Activated T-cell treated with anti-CD3 and anti-CD28 coated beads, Interleukin-2, amount 50 U/mL, for 72 hours (primary cell): ENCODE measurements at regions not wholly inside any gene's neighbourhood (a gene's known extent, or its start where the extent isn't known, plus 50 kb on each side); places are given as distances from the start of the nearest gene placed in this dataset.

Experiments
- ATAC-seq, 2 donors: fragments of 150-1000 bp; cut with Tn5 transposase; replicated peaks in 1 of 2; 2 replicates each; pipeline ENCODE4 v1.10.0; 2021; ENCODE audit warnings: moderate library complexity in 2 of 2, mild to moderate bottlenecking in 1 of 2
- DNase-seq, 2 donors: peaks; one replicate each; pipeline ENCODE4 v3.0.0; 2021 to 2022; ENCODE audit warnings: mixed read lengths in 1 of 2
- H3K27ac Mint-ChIP-seq: one replicate; pipeline ENCODE4 v1.8.0; 2022; ENCODE audit warnings: mild to moderate bottlenecking, moderate library complexity, mixed read lengths
- H3K27me3 Mint-ChIP-seq: one replicate; pipeline ENCODE4 v1.8.0; 2022; ENCODE audit warnings: low read depth, mixed read lengths
- H3K36me3 Mint-ChIP-seq, 2 donors: one replicate each; pipeline ENCODE4 v1.8.0; 2022; ENCODE audit warnings: mixed read lengths in 2 of 2, mild to moderate bottlenecking in 1 of 2; ENCODE audit not compliant: insufficient read depth in 2 of 2
- H3K4me1 Mint-ChIP-seq: one replicate; pipeline ENCODE4 v1.8.0; 2022; ENCODE audit warnings: low read depth, mixed read lengths
- H3K4me3 Mint-ChIP-seq, 2 donors: one replicate each; pipeline ENCODE4 v1.8.0; 2022; ENCODE audit warnings: mild to moderate bottlenecking in 2 of 2, mixed read lengths in 2 of 2, moderate library complexity in 2 of 2
- H3K9me3 Mint-ChIP-seq, 2 donors: one replicate each; pipeline ENCODE4 v1.8.0; 2022; ENCODE audit warnings: mixed read lengths in 2 of 2

GRCh38 chr11:86162239-86162638 is 82.3 kb upstream of the EED start:
- Mint-ChIP-seq H3K27ac (no peak overlapping the region), H3K36me3 (no peaks in the 10 kb centered on the region), H3K27me3 (peaks cover 7% of the 10 kb centered on the region), H3K4me3 (no peak overlapping the region), H3K9me3 (peaks cover 0 to 3% of the 10 kb centered on the region in 2 donors), H3K4me1 (peaks cover 21% of the 10 kb centered on the region)
- DNase-seq (no peak), ATAC-seq (peak; percentile 44 to 71)

DNA sequence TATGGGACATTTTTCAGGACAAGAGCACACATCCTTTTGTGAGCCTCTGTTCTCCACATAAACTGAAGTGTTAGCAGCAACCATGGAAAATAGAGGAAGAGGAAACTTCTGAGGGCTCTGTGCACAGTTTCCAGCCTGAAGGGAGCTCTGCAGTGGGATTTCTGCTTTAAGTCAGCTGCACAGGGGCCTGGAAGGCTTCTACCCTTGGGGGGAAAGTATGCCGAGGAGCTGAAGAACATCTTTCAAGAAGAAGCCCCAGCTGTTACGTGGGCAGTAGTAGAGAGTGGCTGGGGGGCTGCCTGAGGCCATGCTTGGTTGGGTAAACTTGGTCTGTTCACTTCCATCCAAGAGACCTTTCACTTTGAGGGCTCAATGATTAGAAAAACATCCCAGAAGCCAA is 82.7 kb upstream of the EED start:
- Mint-ChIP-seq H3K27me3 (peaks cover 7% of the 10 kb centered on the region), H3K4me3 (no peak overlapping the region), H3K27ac (no peak overlapping the region), H3K4me1 (peaks cover 21% of the 10 kb centered on the region), H3K36me3 (no peaks in the 10 kb centered on the region), H3K9me3 (peaks cover 0 to 3% of the 10 kb centered on the region in 2 donors)
- ATAC-seq (no peak), DNase-seq (no peak)

DNA sequence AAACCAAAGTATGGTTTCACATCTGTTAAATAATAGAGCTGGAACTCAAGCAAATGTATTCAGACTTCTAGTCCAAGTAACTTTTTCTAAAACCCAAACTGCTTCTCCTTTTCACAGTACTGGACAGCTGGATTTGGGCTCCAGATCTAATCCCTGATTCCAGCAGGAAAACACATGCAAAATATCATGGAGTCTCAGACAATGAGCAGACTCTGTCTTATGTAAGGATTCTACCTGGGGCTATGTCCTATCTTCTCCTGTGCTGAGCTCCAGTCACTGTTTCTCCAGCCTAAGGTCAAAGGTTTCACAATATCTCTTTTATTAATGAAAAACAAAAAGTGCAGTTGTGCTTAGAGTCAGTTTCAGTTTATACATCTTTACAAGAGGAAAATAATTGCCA is 83.2 kb upstream of the EED start:
- H3K4me1 Mint-ChIP-seq = peaks cover 21% of the 10 kb centered on the region

DNA sequence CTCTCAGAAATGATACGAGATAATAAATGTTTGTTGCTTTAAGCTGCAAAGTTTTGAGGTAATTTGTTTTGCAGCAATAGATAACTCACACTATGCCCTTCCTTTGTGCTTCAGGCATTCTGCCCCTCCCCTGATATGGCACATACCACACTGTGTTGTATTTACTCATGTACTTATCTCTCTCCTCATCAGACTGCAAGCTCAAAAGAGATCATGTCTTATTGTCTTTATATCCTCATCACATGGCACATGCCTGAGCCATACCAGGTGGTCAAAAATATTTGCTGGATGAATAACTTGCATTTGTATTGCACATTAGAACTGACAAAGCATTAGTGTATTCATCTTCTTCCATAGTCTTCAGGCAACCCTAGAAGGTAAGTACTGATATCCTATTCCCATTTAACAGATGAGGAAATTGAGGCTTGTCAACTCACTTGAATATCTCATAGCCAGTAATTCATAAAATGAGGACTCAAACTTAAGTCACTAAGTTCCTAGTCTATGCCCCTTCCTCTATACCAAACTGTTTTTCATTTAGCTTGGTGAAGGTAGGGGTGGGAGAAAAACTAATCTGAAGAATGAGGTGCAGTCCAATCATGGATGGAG is 83.9 kb upstream of the EED start:
- DNase-seq (no peak), ATAC-seq (no peak)
- Mint-ChIP-seq H3K27ac (no peak overlapping the region), H3K9me3 (no peaks in the 10 kb centered on the region), H3K27me3 (peaks cover 6% of the 10 kb centered on the region), H3K4me3 (no peak overlapping the region), H3K36me3 (no peaks in the 10 kb centered on the region), H3K4me1 (peaks cover 21% of the 10 kb centered on the region)

More for the DNA sequence above, 83.2 kb upstream of the EED start:
- peaks cover 0 to 2% of the 10 kb centered on the region in 2 donors for H3K9me3 Mint-ChIP-seq
- no peak overlapping the region for H3K27ac Mint-ChIP-seq
- no peak overlapping the region for H3K4me3 Mint-ChIP-seq
- no peaks in the 10 kb centered on the region for H3K36me3 Mint-ChIP-seq
- DNase-seq (no peak), ATAC-seq (no peak)
- peaks cover 7% of the 10 kb centered on the region for H3K27me3 Mint-ChIP-seq

GRCh38 chr11:86159581-86159891 is 85.0 kb upstream of the EED start:
- Mint-ChIP-seq H3K27ac (no peak overlapping the region), H3K9me3 (no peaks in the 10 kb centered on the region), H3K4me1 (peaks cover 21% of the 10 kb centered on the region), H3K4me3 (no peak overlapping the region), H3K36me3 (no peaks in the 10 kb centered on the region), H3K27me3 (no peaks in the 10 kb centered on the region)
- DNase-seq (no peak), ATAC-seq (no peak)

DNA sequence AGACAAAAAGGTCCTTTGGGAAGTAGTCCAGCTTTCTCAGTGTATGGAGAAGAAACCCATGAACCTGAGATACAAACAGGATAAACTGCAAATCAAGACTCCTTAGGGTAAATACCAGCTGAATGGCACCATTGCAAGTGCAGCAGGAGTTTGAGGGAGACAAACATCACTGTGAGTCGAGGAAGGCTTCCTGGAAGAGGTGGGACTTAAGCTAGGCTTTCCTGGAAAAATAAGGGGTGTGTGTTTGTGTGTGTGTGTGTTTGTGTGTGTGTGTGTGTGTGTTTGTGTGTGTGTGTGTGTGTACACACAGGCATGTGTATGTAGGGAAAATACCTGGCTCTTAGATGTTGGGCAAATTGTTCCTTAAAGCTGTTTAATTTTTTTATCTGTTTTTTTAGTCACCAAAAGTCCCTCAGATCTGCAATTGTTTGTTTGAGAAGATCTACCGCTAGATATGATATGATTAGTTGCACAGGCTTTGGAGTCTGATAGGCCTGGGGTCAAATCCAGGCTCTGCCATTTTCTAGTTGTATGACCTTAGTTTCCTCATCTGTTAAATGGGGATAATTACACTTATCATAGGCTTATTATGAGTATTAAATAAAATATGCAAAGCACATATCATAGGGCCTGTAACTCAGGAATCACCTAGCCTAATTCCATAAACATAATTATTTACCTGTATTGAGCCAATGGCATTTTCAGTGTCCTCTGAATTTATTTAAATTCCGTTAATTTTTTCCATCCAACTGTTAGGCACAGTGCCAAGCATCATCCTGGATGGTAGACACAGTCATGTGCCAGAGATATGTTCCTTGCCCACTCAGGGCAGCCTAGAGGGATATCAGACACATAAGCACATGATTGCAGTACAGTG is 85.6 kb upstream of the EED start:
- ATAC-seq = no peak
- no peak overlapping the region for H3K4me3 Mint-ChIP-seq
- H3K27me3 Mint-ChIP-seq = no peaks in the 10 kb centered on the region
- no peak for DNase-seq
- H3K9me3 Mint-ChIP-seq = no peaks in the 10 kb centered on the region
- H3K36me3 Mint-ChIP-seq = no peaks in the 10 kb centered on the region
- peaks cover 21% of the 10 kb centered on the region for H3K4me1 Mint-ChIP-seq
- H3K27ac Mint-ChIP-seq = no peak overlapping the region

- Mint-ChIP-seq H3K9me3 (no peaks in the 10 kb centered on the region), H3K4me1 (peaks cover 21% of the 10 kb centered on the region), H3K4me3 (no peak overlapping the region), H3K36me3 (no peaks in the 10 kb centered on the region), H3K27ac (no peak overlapping the region), H3K27me3 (no peaks in the 10 kb centered on the region)
- no peak for DNase-seq
- no peak for ATAC-seq
Observed at GRCh38 chr11:86157797-86158378, 86.7 kb upstream of the EED start.

DNA sequence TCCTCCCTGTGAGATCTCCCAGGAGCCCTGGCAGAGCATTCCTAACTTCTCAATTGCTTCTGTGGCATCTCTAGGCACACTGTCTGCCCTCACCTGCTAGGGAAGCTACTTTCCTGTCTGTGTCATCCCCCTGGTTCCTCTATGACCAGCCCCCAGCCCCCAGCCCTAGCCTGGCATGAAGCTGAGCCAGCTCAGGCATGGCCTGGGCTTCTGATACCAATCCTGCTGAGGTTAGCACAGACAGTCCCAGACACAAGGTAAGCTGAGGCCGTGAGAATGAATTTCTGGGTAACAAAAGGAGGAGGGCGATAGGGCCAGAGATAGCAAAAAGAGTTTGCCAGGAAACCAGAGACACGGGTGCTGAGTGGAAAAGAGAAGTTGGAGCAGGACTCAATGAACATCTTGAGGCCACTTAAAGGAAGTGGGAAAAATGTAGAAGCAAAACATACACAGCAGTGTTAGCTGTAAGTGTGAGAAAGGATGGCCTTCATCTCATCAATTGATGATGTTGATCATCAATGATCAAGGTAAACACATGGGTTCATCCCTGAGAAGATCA is 87.6 kb upstream of the PICALM start:
- no peaks in the 10 kb centered on the region for H3K36me3 Mint-ChIP-seq

DNA sequence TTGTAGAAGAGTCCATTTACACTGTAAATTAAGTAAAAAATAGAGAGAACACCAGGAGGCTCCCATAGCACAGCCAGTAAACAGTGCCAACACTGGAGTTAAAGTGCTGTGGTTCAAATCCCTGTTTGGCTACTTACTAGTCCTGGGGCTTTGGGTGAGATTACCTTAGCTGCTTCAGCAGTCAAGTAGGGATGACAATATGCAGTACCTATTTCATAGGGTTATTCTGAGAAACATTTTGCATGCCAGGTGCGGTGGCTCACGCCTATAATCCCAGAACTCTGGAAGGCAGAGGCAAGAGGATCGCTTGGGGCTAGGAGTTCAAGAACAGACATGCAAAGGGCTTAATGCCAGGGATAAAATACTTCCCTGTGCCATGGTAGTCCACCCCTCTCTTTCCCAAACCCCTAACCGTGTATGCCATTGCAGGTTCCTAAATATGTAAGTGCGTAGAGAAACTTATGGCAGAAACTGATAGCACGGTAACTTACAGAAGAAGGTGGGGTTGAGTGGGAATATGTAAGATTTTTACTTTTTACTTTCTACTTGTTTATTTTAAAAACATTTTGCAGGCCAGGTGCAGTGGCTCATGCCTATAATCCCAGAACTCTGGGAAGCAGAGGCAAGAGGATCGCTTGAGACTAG is 86.4 kb upstream of the PICALM start:
- H3K27ac Mint-ChIP-seq = no peak overlapping the region

More for the DNA sequence above, 87.6 kb upstream of the PICALM start:
- DNase-seq = no peak
- ATAC-seq = no peak
- Mint-ChIP-seq H3K4me3 (no peak overlapping the region), H3K9me3 (no peaks in the 10 kb centered on the region), H3K27ac (no peak overlapping the region), H3K27me3 (peaks cover 10% of the 10 kb centered on the region), H3K4me1 (peaks cover 23% of the 10 kb centered on the region)

GRCh38 chr11:86153439-86153838 is 84.6 kb upstream of the PICALM start:
- ATAC-seq (no peak), DNase-seq (no peak)
- no peak overlapping the region for H3K27ac Mint-ChIP-seq
- no peaks in the 10 kb centered on the region for H3K9me3 Mint-ChIP-seq
- H3K4me1 Mint-ChIP-seq = peaks cover 20% of the 10 kb centered on the region
- H3K27me3 Mint-ChIP-seq = peaks cover 10% of the 10 kb centered on the region
- H3K36me3 Mint-ChIP-seq = no peaks in the 10 kb centered on the region
- no peak overlapping the region for H3K4me3 Mint-ChIP-seq

More for the DNA sequence above, 86.4 kb upstream of the PICALM start:
- no peaks in the 10 kb centered on the region for H3K36me3 Mint-ChIP-seq
- H3K9me3 Mint-ChIP-seq = no peaks in the 10 kb centered on the region
- DNase-seq (no peak), ATAC-seq (no peak)
- peaks cover 27% of the 10 kb centered on the region for H3K4me1 Mint-ChIP-seq
- H3K27me3 Mint-ChIP-seq = peaks cover 10% of the 10 kb centered on the region
- H3K4me3 Mint-ChIP-seq = no peak overlapping the region

- H3K4me1 Mint-ChIP-seq = peaks cover 19% of the 10 kb centered on the region
- no peak overlapping the region for H3K4me3 Mint-ChIP-seq
- no peaks in the 10 kb centered on the region for H3K9me3 Mint-ChIP-seq
- H3K27ac Mint-ChIP-seq = no peak overlapping the region
- ATAC-seq (no peak), DNase-seq (no peak)
- H3K36me3 Mint-ChIP-seq = no peaks in the 10 kb centered on the region
- peaks cover 10% of the 10 kb centered on the region for H3K27me3 Mint-ChIP-seq
Observed at GRCh38 chr11:86152901-86153300, 84.0 kb upstream of the PICALM start.

DNA sequence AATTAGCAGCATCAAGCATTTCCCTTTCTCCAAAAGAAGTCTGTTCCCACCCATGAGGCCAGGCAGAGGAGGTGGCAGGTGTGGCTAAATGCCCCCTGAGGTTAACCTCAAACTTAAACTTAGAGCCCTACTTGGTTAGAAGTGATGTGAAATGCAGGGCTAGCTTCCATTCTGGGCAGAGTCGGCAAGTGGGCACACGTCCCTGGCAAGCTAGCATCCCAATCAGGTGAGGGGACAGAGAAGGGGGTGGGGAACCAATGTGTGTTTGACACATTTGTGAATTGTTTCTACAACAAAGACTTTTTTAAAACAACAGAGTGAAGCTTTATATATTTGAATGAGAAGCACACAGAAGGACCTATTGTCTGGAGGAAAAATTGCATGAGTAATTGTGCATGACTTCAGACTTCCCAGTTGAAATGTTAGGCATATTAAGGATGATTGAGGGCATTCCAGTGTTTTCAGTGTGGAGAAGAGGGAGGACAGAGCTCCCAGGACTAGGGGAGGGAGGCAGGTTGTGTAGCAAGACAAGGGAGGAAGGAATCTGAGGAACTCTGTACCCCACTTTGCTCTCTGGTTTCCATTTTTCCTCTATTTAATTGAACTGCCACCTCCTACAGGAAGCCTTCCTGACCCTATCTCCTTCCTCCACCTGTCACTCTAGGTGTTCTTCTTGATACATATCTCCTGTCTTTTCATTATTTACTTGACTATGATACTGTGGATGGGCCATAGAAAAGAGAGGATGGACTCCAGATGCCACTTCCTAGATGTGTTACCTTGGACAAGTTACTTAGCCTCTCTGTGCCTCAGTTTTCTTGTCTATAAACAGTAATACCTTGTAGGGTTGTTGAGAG is 83.3 kb upstream of the PICALM start:
- Mint-ChIP-seq H3K27ac (no peak overlapping the region), H3K27me3 (peaks cover 10% of the 10 kb centered on the region), H3K9me3 (no peaks in the 10 kb centered on the region), H3K4me3 (peak overlapping the region in 1 of 2 donors; percentile 5), H3K36me3 (no peaks in the 10 kb centered on the region), H3K4me1 (peaks cover 19% of the 10 kb centered on the region)
- ATAC-seq (peak; percentile 27 to 32), DNase-seq (no peak)
